HG02610 (cell line): ENCODE measurements at regions not wholly inside any gene's neighbourhood (a gene's known extent, or its start where the extent isn't known, plus 50 kb on each side); places are given as distances from the start of the nearest gene placed in this dataset.

Source experiments
- ATAC-seq: cut with Tn5 transposase; IDR thresholded peaks from one replicate; pipeline ENCODE4 v1.9.1; 2021; ENCODE audit warnings: mild to moderate bottlenecking, moderate library complexity; ENCODE audit not compliant: unreplicated experiment

DNA sequence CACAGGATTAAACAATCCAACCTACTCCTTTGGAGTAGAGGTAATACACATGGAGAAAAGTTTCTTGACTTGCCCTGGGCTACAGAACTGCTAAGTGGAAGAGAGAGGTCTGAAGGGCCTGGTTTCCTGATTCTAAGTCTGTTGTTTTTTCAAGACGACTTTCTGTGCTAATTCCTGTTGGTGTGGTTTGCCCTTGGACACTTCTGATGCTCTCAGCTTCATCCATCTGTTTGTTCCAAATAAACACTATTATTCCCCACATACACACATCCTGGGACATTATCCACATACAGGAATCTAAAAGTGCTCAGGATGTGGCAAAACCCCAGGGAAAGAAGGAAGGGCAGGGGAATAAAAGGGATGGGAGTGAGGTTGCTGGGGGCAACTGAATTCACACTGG lies 393.5 kb upstream of the TBL1XR1 start:
- ATAC-seq = no peak

DNA sequence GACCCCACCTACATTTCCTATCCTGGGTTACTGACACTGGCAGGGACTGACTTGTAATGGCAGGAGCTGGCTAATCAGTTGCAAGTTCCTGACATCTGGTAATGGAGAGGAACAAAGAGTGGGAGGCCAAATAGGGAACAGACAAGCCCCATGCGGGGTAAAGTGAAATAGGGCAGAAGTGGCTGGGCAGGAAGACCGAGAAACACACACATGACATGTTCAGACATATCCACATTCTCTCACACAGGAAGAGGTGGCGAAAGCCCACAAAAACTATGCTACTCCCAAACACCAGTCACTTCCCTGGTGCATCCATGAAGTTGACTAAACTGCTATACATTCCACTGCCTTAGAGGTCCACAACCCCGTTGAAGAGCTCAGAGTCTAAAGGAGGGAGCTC lies 394.1 kb upstream of the TBL1XR1 start:
- ATAC-seq = peak; percentile 73

GRCh38 chr3:177594096-177594495 lies 396.8 kb upstream of the TBL1XR1 start:
- ATAC-seq = no peak

DNA sequence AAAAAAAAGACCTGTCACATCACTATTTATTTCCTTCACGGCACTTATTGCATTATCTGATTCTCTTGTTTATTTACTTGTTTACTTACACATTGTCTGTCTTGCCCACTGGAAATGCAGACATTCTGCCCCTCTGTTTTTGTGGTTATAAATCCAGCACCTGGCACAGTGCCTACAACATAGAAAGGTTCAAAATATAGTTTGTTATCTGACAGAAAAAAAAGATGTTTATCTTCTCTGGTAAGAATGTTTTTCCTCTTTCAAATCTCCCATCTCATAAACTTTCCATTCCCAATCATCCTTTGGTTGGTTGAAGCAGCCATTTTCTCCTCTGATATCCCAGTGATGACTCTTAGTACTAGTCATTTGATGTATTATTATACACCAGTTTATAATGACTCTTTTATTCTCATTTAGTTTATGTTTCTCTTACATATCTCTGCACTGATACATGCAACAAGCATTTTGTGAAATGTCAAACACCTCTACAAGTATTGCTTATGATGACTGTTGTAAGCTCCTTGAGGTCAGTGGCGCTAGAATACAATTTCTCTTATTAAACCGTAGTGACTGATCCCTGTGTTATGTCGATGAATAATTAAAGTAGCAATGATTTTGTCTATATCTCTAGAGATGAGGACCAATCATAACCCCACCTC lies 398.4 kb upstream of the TBL1XR1 start:
- no peak for ATAC-seq

GRCh38 chr3:177596248-177596815 lies 399.1 kb upstream of the TBL1XR1 start:
- no peak for ATAC-seq

- ATAC-seq = no peak
Observed at GRCh38 chr3:177596816-177597271, 399.6 kb upstream of the TBL1XR1 start.

GRCh38 chr3:177597311-177598096 lies 400.2 kb upstream of the TBL1XR1 start:
- peak; percentile 85 for ATAC-seq

GRCh38 chr3:177598097-177598833 lies 401.0 kb upstream of the TBL1XR1 start:
- no peak for ATAC-seq

- no peak for ATAC-seq
Observed at GRCh38 chr3:177599326-177599725, 402.0 kb upstream of the TBL1XR1 start.

DNA sequence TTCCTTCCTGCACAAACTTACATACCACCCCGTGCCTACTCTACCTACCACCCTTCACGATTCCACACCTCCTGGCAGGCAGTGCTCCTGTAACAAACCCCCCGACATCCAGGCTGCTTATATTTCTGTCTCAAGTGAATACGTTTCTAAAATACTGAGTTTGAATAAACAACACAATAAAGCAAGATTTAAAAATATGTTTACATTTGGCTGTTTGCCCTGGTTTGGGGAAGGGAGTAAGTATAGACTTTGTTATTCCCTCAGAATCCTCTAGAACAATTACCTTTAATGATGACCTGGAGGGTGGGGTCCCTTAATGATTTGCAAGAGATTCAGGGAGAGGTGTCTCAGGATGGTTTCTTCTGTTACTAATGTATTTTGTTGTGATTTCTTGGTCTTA lies 402.6 kb upstream of the TBL1XR1 start:
- ATAC-seq = no peak

DNA sequence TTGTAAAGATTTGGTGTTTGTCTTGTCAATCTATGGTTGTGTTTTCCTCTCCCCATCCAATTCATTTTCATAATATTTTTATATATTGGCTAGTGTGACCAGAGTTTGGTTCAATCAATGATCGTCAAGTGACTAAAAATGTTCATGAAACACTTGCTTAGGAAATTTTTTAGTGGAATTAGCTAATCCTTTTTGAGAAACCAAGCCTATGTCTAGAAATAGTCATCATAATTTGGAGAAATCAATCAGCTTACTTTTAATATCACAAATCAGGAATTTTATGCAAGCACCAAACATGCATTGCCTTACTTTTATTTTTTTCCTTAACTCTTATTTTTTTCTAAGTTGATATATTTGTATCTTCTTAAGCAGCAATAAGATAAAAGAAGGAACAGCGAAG lies 403.1 kb upstream of the TBL1XR1 start:
- ATAC-seq = no peak

DNA sequence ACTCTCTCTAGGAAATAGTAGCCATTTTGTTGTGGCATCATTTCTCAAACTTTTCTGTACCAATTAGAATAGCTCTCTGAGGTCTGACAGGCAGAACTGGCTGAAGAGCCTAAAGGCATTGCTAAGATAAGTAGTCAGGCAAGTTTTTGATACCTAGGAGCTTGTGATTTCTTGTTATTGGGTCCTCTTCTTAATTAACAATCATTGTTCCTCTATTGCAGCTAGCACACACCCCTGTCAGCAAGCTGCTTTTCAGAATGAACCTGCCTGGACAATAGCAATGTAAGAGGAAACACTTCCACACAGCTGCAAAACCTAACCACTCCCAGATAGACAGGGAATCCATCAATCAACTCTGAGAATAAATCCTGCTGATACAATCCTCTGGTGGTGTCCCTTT lies 403.9 kb upstream of the TBL1XR1 start:
- ATAC-seq = no peak

- no peak for ATAC-seq
Observed at GRCh38 chr3:177602601-177603147, 405.4 kb upstream of the TBL1XR1 start.

GRCh38 chr3:177603148-177603603 lies 405.9 kb upstream of the TBL1XR1 start:
- ATAC-seq = peak; percentile 86

DNA sequence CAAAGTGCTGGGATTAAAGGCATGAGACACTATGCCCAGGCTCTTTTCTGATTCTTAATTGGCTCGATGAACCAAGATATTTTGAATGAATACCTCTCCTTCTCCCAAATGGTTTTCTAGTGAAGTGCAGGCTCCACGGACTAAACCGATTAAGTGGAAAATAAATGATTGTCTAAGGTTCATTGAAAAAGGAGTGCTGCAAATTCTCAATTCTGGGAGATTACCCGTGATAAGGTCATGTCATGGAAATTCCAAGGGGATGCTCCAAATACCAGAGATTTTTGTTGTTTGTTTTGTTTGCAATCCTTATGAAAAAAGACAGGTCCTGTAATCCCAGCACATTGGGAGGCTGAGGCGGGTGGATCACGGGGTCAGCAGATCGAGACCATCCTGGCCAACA lies 406.9 kb upstream of the TBL1XR1 start:
- no peak for ATAC-seq

GRCh38 chr3:177606891-177607290 lies 409.6 kb upstream of the TBL1XR1 start:
- ATAC-seq = no peak

DNA sequence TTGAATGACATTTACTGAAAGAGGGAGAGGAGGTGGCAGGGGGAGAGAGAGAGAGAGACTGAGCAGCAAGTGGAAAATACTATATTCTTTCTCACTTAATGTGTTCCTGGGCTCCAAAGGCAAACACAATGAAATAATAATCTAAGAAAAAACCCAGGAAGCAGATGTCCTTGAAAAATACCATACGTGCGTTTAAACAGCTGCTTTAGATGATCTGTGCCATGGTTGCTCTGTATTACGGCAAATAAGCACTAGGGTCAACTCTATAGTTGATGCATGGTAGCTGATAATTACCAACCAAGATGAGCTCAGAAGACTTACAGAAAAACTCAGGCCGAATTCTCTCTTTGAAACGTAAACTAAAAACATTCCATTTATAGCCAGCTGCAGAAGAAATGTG lies 410.3 kb upstream of the TBL1XR1 start:
- no peak for ATAC-seq

GRCh38 chr3:177608443-177608842 lies 411.2 kb upstream of the TBL1XR1 start:
- no peak for ATAC-seq

DNA sequence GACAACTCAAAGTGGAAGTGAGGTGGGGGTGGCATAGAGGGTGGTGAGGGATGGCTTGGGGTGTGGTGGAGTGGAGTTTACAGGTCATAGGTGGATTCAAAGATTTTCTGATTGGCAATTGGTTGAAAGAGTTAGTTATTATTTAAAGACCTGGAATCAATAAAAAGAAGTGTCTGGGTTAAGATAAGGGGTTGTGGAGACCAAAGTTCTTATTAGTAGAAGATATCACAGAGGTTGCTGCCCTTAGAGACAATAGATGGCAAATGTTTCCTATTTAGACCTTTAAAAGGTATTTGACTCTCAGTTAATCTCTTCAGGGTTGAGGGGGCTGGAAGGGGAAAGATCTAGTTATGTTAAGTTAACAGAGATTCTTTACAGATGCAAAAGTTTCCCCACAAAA lies 412.3 kb upstream of the TBL1XR1 start:
- ATAC-seq = no peak

- no peak for ATAC-seq
Observed at GRCh38 chr3:177610262-177610661, 413.0 kb upstream of the TBL1XR1 start.
